ENCODE measurements at regions not wholly inside any gene's neighbourhood (a gene's known extent, or its start where the extent isn't known, plus 50 kb on each side); places are given as distances from the start of the nearest gene placed in this dataset.

GRCh38 chr12:107144990-107145389, 51.6 kb upstream of the CRY1 start:
- TF ChIP-seq CTCF (conservative IDR thresholded peaks at IDR 0.05; ENCODE audit: low read depth, low read length) (no peak), EZH2 (IDR thresholded peaks at IDR 0.05; ENCODE audit: low read length, unreplicated experiment) (no peak)

Measured in PC-3 (cell line).